HG03565 (cell line): ENCODE measurements at regions not wholly inside any gene's neighbourhood (a gene's known extent, or its start where the extent isn't known, plus 50 kb on each side); places are given as distances from the start of the nearest gene placed in this dataset.
"Not testable (repeated sequence)": the region's sequence is repeated elsewhere in the genome, so short reads cannot be mapped to it uniquely, and the experiment has no call there.

Experiments
- ATAC-seq: cut with Tn5 transposase; IDR thresholded peaks from one replicate; pipeline ENCODE4 v1.9.1; 2021; ENCODE audit warnings: mild to moderate bottlenecking, moderate library complexity; ENCODE audit not compliant: unreplicated experiment

GRCh38 chr3:40745381-40746106 lies 220.8 kb downstream of the ZNF621 start:
- ATAC-seq, result no peak

GRCh38 chr3:40751666-40752065 lies 226.9 kb downstream of the ZNF621 start:
- ATAC-seq, result no peak

GRCh38 chr3:40752492-40752891 lies 227.7 kb downstream of the ZNF621 start:
- ATAC-seq, result no peak

- ATAC-seq, result no peak
Observed at GRCh38 chr3:40753291-40753770, 228.6 kb downstream of the ZNF621 start.

GRCh38 chr3:40753951-40754350 lies 229.2 kb downstream of the ZNF621 start:
- ATAC-seq, result no peak

GRCh38 chr3:40754994-40755393 lies 230.2 kb downstream of the ZNF621 start:
- ATAC-seq, result no peak

- ATAC-seq, result no peak
Observed at GRCh38 chr3:40756500-40756899, 231.7 kb downstream of the ZNF621 start.

GRCh38 chr3:40762771-40763170 lies 238.0 kb downstream of the ZNF621 start:
- ATAC-seq, result not testable (repeated sequence)

- ATAC-seq, result no peak
Observed at GRCh38 chr3:40763807-40764206, 239.0 kb downstream of the ZNF621 start.

GRCh38 chr3:40764747-40765146 lies 240.0 kb downstream of the ZNF621 start:
- no peak for ATAC-seq

- ATAC-seq, result peak; percentile 70
Observed at GRCh38 chr3:40765884-40766283, 241.1 kb downstream of the ZNF621 start.

GRCh38 chr3:40766396-40766795 lies 241.6 kb downstream of the ZNF621 start:
- ATAC-seq, result peak; percentile 15

GRCh38 chr3:40768046-40768445 lies 243.3 kb downstream of the ZNF621 start:
- ATAC-seq, result no peak

GRCh38 chr3:40768536-40768935 lies 243.8 kb downstream of the ZNF621 start:
- no peak for ATAC-seq

GRCh38 chr3:40770061-40770460 lies 245.3 kb downstream of the ZNF621 start:
- ATAC-seq, result no peak

- ATAC-seq, result no peak
Observed at GRCh38 chr3:40771112-40771511, 246.4 kb downstream of the ZNF621 start.

- no peak for ATAC-seq
Observed at GRCh38 chr3:40779039-40779438, 254.3 kb downstream of the ZNF621 start.

GRCh38 chr3:40780291-40780924 lies 255.6 kb downstream of the ZNF621 start:
- no peak for ATAC-seq

- no peak for ATAC-seq
Observed at GRCh38 chr3:40780925-40781406, 256.2 kb downstream of the ZNF621 start.

GRCh38 chr3:40782111-40782721 lies 257.5 kb downstream of the ZNF621 start:
- ATAC-seq, result no peak

- no peak for ATAC-seq
Observed at GRCh38 chr3:40790746-40791145, 266.0 kb downstream of the ZNF621 start.

- no peak for ATAC-seq
Observed at GRCh38 chr3:40793730-40794129, 269.0 kb downstream of the ZNF621 start.
